SU-DHL-6 (cell line): ENCODE measurements at regions not wholly inside any gene's neighbourhood (a gene's known extent, or its start where the extent isn't known, plus 50 kb on each side); places are given as distances from the start of the nearest gene placed in this dataset.

Experiments used
- EZH2phosphoT487 ChIP-seq: fragments of 200-600 bp; sonication (generic), shearing (Covaris generic); conservative IDR thresholded peaks from 2 replicates; pipeline ENCODE4 v1.6.1; 2018; ENCODE audit warnings: mild to moderate bottlenecking, antibody characterized with exemption, low read length, moderate library complexity, mixed read lengths
- TF ChIP-seq, protein P1 (sequence below): fragments of 200-600 bp; sonication (generic); IDR thresholded peaks from one replicate; pipeline ENCODE4 v1.5.1; 2017; ENCODE audit warnings: antibody characterized with exemption, mild to moderate bottlenecking, low read length, moderate library complexity; ENCODE audit not compliant: insufficient read depth, poor library complexity, severe bottlenecking

GRCh38 chr18:1049173-1049572, 144.5 kb downstream of the ADCYAP1 start:
- TF ChIP-seq, protein P1, sequence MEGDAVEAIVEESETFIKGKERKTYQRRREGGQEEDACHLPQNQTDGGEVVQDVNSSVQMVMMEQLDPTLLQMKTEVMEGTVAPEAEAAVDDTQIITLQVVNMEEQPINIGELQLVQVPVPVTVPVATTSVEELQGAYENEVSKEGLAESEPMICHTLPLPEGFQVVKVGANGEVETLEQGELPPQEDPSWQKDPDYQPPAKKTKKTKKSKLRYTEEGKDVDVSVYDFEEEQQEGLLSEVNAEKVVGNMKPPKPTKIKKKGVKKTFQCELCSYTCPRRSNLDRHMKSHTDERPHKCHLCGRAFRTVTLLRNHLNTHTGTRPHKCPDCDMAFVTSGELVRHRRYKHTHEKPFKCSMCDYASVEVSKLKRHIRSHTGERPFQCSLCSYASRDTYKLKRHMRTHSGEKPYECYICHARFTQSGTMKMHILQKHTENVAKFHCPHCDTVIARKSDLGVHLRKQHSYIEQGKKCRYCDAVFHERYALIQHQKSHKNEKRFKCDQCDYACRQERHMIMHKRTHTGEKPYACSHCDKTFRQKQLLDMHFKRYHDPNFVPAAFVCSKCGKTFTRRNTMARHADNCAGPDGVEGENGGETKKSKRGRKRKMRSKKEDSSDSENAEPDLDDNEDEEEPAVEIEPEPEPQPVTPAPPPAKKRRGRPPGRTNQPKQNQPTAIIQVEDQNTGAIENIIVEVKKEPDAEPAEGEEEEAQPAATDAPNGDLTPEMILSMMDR = no peak
- TF ChIP-seq EZH2phosphoT487 = no peak
